ENCODE measurements at regions not wholly inside any gene's neighbourhood (a gene's known extent, or its start where the extent isn't known, plus 50 kb on each side); places are given as distances from the start of the nearest gene placed in this dataset.

DNA sequence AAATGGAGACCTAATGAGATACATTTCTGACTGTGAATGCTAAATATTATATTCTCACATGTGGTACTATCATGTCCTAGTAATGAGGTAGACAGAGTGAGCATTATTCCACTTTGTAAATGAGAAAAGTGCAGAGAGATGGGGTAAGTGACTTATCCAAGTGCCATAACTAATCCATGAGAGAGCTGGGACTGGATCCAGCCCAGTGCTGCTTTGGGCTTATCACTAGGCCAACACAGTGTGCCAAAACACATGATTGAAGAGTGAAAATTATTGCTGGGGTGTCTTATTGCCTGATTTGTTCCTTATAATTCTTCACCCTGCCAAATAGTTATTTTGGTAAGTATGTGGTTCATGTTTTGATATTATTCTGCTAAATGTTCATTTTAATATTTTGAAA, 442.2 kb upstream of the GRAMD2B start:
- TF ChIP-seq CTCF (IDR thresholded peaks at IDR 0.05): no peak
- no peak for TF ChIP-seq POLR2A (IDR thresholded peaks at IDR 0.05)
